SK-N-SH (cell line): ENCODE measurements at regions not wholly inside any gene's neighbourhood (a gene's known extent, or its start where the extent isn't known, plus 50 kb on each side); places are given as distances from the start of the nearest gene placed in this dataset.

ENCODE experiments used
- CHD2 ChIP-seq: fragments of 150-350 bp; IDR thresholded peaks from 2 replicates; pipeline ENCODE4 v1.6.1; 2018; ENCODE audit warnings: low read length; ENCODE audit not compliant: partially characterized antibody
- CTCF ChIP-seq: fragments of 200-600 bp; sonication (generic); IDR thresholded peaks from 2 replicates; pipeline ENCODE4 v1.6.1; 2017; ENCODE audit warnings: antibody characterized with exemption, mild to moderate bottlenecking, moderate library complexity
- REST ChIP-seq: IDR thresholded peaks from 2 replicates; pipeline ENCODE4 v1.6.1; 2012; ENCODE audit warnings: mild to moderate bottlenecking, low read depth, low read length, moderate library complexity
- YY1 ChIP-seq: IDR thresholded peaks from 2 replicates; pipeline ENCODE4 v1.4.0; 2012; ENCODE audit warnings: low read depth, mild to moderate bottlenecking
- ZBTB33 ChIP-seq: IDR thresholded peaks from 2 replicates; pipeline ENCODE4 v1.4.0; 2012; ENCODE audit warnings: low read depth, borderline replicate concordance

GRCh38 chr12:111091051-111091450, 170.7 kb upstream of the MYL2 start:
- TF ChIP-seq REST (no peak), CHD2 (no peak), CTCF (no peak), YY1 (no peak), ZBTB33 (no peak)
